GM12878 (cell line): ENCODE measurements at regions not wholly inside any gene's neighbourhood (a gene's known extent, or its start where the extent isn't known, plus 50 kb on each side); places are given as distances from the start of the nearest gene placed in this dataset.

Source experiments
- ATAC-seq: fragments of 200-7000 bp; cut with Tn5 transposase; 3 replicates; pipeline ENCODE4 v1.9.1; 2020; ENCODE audit warnings: mild to moderate bottlenecking, moderate library complexity
- BruUV-seq: library from RNA; stranded (reverse); fragments of 400-500 nt; replicated peaks from 2 replicates; lab custom pipeline; 2021; lab: Mats Ljungman, UMichigan
- CTCF ChIA-PET: fragments of 300-600 bp; sonication (Branson Sonifier 250); formaldehyde crosslinking; extraction: SDS; loops from one replicate; lab custom pipeline; 2021; ENCODE audit warnings: inconsistent platforms; lab: Yijun Ruan, JAX
- POLR2A ChIA-PET: fragments of 350-600 bp; formaldehyde crosslinking; extraction: SDS; loops from one replicate; lab custom pipeline; 2021; ENCODE audit warnings: inconsistent platforms; lab: Charles Lee
- RAD21 ChIA-PET: fragments of 300-600 bp; sonication (Branson Sonifier 250); formaldehyde crosslinking; loops from one replicate; lab custom pipeline; 2023; ENCODE audit warnings: antibody characterized with exemption; ENCODE audit not compliant: unreplicated experiment; lab: Charles Lee
- SMC1A ChIA-PET: fragments of 300-600 bp; sonication (Branson Sonifier 250); formaldehyde crosslinking; loops from one replicate; lab custom pipeline; 2023; ENCODE audit not compliant: unreplicated experiment, uncharacterized antibody; lab: Charles Lee
- DNase-seq: peaks from one replicate; pipeline ENCODE4 v3.0.0-alpha.2; 2011; ENCODE audit warnings: low read depth, low spot score
- FAIRE-seq: peaks from 3 replicates; lab custom pipeline; 2011; peaks lifted over from hg19 to GRCh38; lab: Jason Lieb, UNC
- H2AFZ ChIP-seq: 2 replicates; pipeline ENCODE4 v1.6.0; 2011; ENCODE audit warnings: low read depth, low read length, control low read depth; ENCODE audit not compliant: control insufficient read depth
- H3K27ac ChIP-seq: 2 replicates; pipeline ENCODE4 v1.5.1; 2011; ENCODE audit warnings: control low read depth; ENCODE audit not compliant: control insufficient read depth, insufficient read depth
- H3K27me3 ChIP-seq, 2 experiments: replicated peaks in 1 of 2; 2 replicates each; pipeline versions ENCODE4 v1.6.0 to v1.6.1; 2011; ENCODE audit warnings: low read length in 1 of 2; ENCODE audit not compliant: control insufficient read depth in 2 of 2, insufficient read depth in 2 of 2
- H3K36me3 ChIP-seq, 2 experiments: 2 replicates each; pipeline ENCODE4 v1.5.1; 2011; ENCODE audit warnings: low read length in 1 of 2; ENCODE audit not compliant: control insufficient read depth in 2 of 2, insufficient read depth in 2 of 2
- H3K4me1 ChIP-seq: 2 replicates; pipeline ENCODE4 v1.6.1; 2011; ENCODE audit warnings: mild to moderate bottlenecking, low read length, moderate library complexity, mixed read lengths; ENCODE audit not compliant: control insufficient read depth, insufficient read depth
- H3K4me2 ChIP-seq: 2 replicates; pipeline ENCODE4 v1.6.0; 2011; ENCODE audit warnings: control low read depth; ENCODE audit not compliant: control insufficient read depth, insufficient read depth
- H3K4me3 ChIP-seq: fragments of 200-600 bp; sonication (generic); 2 replicates; pipeline ENCODE4 v1.5.1; 2016
- H3K79me2 ChIP-seq: 2 replicates; pipeline ENCODE4 v1.6.0; 2011; ENCODE audit warnings: low read length; ENCODE audit not compliant: control insufficient read depth, insufficient read depth
- H3K9ac ChIP-seq: 2 replicates; pipeline ENCODE4 v1.8.0; 2011; ENCODE audit warnings: low read length, control low read depth, mixed read lengths; ENCODE audit not compliant: control insufficient read depth, insufficient read depth
- H3K9me3 ChIP-seq: replicated peaks from 3 replicates; pipeline ENCODE4 v1.5.1; 2011; ENCODE audit warnings: mild to moderate bottlenecking, low read length; ENCODE audit not compliant: control insufficient read depth, insufficient read depth
- H4K20me1 ChIP-seq: 2 replicates; pipeline ENCODE4 v1.6.0; 2011; ENCODE audit not compliant: control insufficient read depth, insufficient read depth
- CTCF ChIP-seq, 3 experiments: IDR thresholded peaks in 2 of 3; conservative IDR thresholded peaks in 1 of 3; 2 replicates each; pipeline ENCODE4 v1.5.1; 2011; ENCODE audit warnings: low read depth in 3 of 3, low read length in 3 of 3, mild to moderate bottlenecking in 3 of 3, control low read depth in 2 of 3, moderate library complexity in 2 of 3, inconsistent platforms in 1 of 3, mixed read lengths in 1 of 3; ENCODE audit not compliant: control insufficient read depth in 2 of 3, insufficient read depth in 1 of 3; ENCODE audit errors: extremely low read depth in 1 of 3
- NFYB ChIP-seq: IDR thresholded peaks from 2 replicates; pipeline ENCODE4 v1.6.1; 2011; ENCODE audit warnings: low read depth, mild to moderate bottlenecking, low read length, improper control_type of control experiment, moderate library complexity; ENCODE audit not compliant: insufficient read depth
- NR2F1 ChIP-seq: fragments of 450-650 bp; conservative IDR thresholded peaks from 2 replicates; pipeline ENCODE4 v1.6.1; 2017; ENCODE audit warnings: mild to moderate bottlenecking
- WGBS: methylation state at CpG from one replicate; pipeline ENCODE4 v1.1.6; 2016; ENCODE audit warnings: low lambda C conversion rate; ENCODE audit not compliant: insufficient replicate concordance, insufficient coverage; ENCODE audit errors: missing lambda C conversion rate; 5-methylcytosine and 5-hydroxymethylcytosine counted together
- in situ Hi-C: fragments of 300-500 bp; cut with MboI; formaldehyde crosslinking; loops from 9 replicates; pipeline ENCODE4 v1.14.3; 2018; ENCODE audit warnings: mixed read lengths
- intact Hi-C: fragments of 100-400 bp; cut with micrococcal nuclease; formaldehyde crosslinking; loops from one replicate; pipeline ENCODE4 v1.14.2; 2022; ENCODE audit not compliant: unreplicated experiment

GRCh38 chr14:50044042-50044651 is 72.2 kb downstream of the VCPKMT start:
- peak overlapping the region; percentile 47 for H3K9ac ChIP-seq
- 34% methylated on average over 4 of the region's 4 CpGs for WGBS
- H3K4me3 ChIP-seq, result no peak overlapping the region
- no peak for ATAC-seq
- H3K79me2 ChIP-seq, result no peaks in the 10 kb centered on the region; the same call in 1 of the 2 replicates
- H3K27ac ChIP-seq, result peak overlapping the region; percentile 70
- H3K4me2 ChIP-seq, result peak overlapping the region; percentile 21; the same call in 1 of the 2 replicates
- no peaks in the 10 kb centered on the region for H3K27me3 ChIP-seq
- no TSS peak for BruUV-seq
- peak overlapping the region; percentile 58 for H2AFZ ChIP-seq
- no peaks in the 10 kb centered on the region for H3K9me3 ChIP-seq
- TF ChIP-seq NR2F1 (0 out of 2 replicates have a peak, but pooled peaks have one; percentile 18), CTCF (IDR thresholded peaks at IDR 0.05 in 2 of 3, conservative IDR thresholded peaks at IDR 0.05 in 1 of 3; ENCODE audit: control insufficient read depth in 2 of 3, extremely low read depth in 1 of 3, insufficient read depth in 1 of 3, low read depth in 3 of 3, low read length in 3 of 3) (no peak), NFYB (peak; percentile 43; the same call in 1 of the 2 replicates)
- peaks cover 53% of the 10 kb centered on the region for H3K4me1 ChIP-seq
- ChIA-PET SMC1A (interaction anchor here (0.9 to 6.7 kb wide), 11 partner anchors 9 to 176 kb away, joined by 3 to 83 read pairs (median 5); no protein-coding TSS in a partner anchor), RAD21 (interaction anchor here (0.6 to 3.4 kb wide), 6 partner anchors 18 to 162 kb away, joined by 3 to 15 read pairs (median 5); no protein-coding TSS in a partner anchor), CTCF (interaction anchor here (1.0 to 3.7 kb wide), 4 partner anchors 12 to 73 kb away, joined by 4 to 14 read pairs (median 6); no protein-coding TSS in a partner anchor), POLR2A (interaction anchor here (0.9 to 1.6 kb wide), 7 partner anchors 18 to 164 kb away, joined by 3 to 7 read pairs (median 4); partner anchors contain the start of gene ARF6)
- DNase-seq, result no peak
- no peaks in the 10 kb centered on the region for H3K36me3 ChIP-seq
- no peaks in the 10 kb centered on the region for H4K20me1 ChIP-seq
- intact Hi-C loops, result no loop called here
- no peak for FAIRE-seq
- in situ Hi-C loops, result no loop called here
